ENCODE measurements at regions not wholly inside any gene's neighbourhood (a gene's known extent, or its start where the extent isn't known, plus 50 kb on each side); places are given as distances from the start of the nearest gene placed in this dataset.
"Not testable (repeated sequence)": the region's sequence is repeated elsewhere in the genome, so short reads cannot be mapped to it uniquely, and the experiment has no call there.

DNA sequence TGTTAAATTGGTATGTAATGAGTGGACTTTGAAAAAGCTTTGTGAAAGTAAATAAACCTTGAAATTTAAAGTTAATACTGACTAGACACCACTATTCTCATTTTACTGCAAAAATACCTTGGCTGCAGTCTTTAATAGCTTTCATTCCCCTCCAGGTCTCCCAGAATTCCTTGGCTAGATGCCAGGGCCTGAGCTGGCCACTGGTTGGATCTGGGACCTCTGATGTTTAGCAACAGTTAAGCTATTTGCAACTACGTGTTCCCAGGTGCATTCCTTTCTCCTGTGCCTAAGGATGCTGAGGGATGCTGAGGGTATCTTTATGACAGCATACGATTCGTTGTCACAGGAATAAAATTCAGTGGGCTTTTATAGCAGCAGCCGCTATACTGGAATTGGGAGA is 938.7 kb downstream of the TTLL7 start:
- Histone ChIP-seq H3K9me3 (ENCODE audit: control insufficient read depth in 3 of 3, low read length in 3 of 3) (no peaks in the 10 kb centered on the region), H3K27me3 (ENCODE audit: control insufficient read depth in 3 of 3, insufficient read depth in 3 of 3, low read length in 3 of 3) (no peaks in the 10 kb centered on the region), H3K4me3 (ENCODE audit: low read length in 3 of 3) (no peak overlapping the region), H3K27ac (ENCODE audit: low read depth, low read length) (no peak overlapping the region), H3K9ac (ENCODE audit: low read depth in 1 of 3, low read length in 3 of 3) (no peak overlapping the region), H3K36me3 (ENCODE audit: control insufficient read depth in 3 of 3, insufficient read depth in 3 of 3, low read length in 3 of 3) (no peaks in the 10 kb centered on the region), H3K4me1 (ENCODE audit: control insufficient read depth in 3 of 3, insufficient read depth in 3 of 3, low read length in 3 of 3) (peaks cover 8 to 14% (median 8%) of the 10 kb centered on the region in 3 donors)

DNA sequence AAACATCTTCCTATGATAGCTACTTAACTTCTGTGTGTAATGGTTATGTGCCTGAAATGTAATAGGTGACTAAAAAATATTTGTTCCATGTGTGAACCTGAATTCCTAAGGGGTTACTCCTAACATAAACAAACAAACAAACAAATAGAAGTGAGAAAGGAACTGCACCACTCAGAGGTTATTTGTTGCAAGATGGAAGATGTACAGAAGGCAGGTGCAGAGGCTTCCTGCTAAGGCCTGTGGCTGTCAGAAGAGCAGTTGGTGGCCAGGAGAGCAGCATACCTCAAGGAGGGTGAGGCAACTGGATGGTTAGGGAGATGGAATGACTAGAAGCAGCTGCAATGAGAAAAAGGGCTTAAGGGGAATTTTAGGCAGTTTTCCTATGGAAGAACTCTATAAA is 940.6 kb downstream of the TTLL7 start:
- Histone ChIP-seq H3K9me3 (ENCODE audit: control insufficient read depth in 3 of 3, low read length in 3 of 3) (no peaks in the 10 kb centered on the region), H3K4me1 (ENCODE audit: control insufficient read depth in 3 of 3, insufficient read depth in 3 of 3, low read length in 3 of 3) (peaks cover 8 to 14% (median 8%) of the 10 kb centered on the region in 3 donors), H3K27me3 (ENCODE audit: control insufficient read depth in 3 of 3, insufficient read depth in 3 of 3, low read length in 3 of 3) (no peaks in the 10 kb centered on the region), H3K4me3 (ENCODE audit: low read length in 3 of 3) (peak overlapping the region in 1 of 3 donors; percentile 25), H3K9ac (ENCODE audit: low read depth in 1 of 3, low read length in 3 of 3) (no peak overlapping the region), H3K36me3 (ENCODE audit: control insufficient read depth in 3 of 3, insufficient read depth in 3 of 3, low read length in 3 of 3) (no peaks in the 10 kb centered on the region), H3K27ac (ENCODE audit: low read depth, low read length) (no peak overlapping the region)

DNA sequence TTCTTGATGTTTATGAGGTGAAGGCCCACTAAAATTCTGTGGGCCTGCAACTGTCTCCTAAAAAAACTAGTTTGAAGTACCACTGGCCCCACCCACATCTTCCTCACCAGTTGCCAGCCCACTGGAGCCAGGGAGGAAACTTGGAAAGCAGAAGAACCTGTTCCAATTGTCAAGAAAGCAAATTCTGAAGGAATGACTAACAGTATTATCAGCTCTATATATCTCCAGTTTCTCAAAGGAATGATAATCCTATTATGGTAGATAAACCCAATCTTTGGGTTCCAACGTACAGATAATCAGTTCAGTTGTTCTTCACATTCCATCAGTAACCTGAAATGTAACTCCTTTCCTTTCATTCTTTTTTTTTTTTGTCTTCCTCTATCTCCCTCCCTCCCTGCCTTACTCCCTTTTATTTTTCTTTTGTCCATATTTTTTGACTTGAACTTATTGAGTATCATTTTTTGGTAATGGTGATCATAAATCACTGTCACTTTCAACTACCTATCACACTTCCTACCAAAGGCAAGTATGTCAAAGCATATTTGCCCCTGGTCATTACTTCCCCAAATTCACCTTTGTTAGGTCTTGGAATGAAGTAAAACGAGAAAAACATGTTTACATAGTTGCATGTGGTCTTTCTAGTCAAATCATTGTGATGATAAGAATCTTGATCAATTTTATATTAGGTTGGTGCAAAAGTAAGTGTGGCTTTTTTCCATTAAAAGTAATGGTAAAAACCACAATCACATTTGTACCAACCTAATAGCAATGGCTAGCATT is 943.4 kb downstream of the TTLL7 start:
- no peaks in the 10 kb centered on the region for H3K36me3 ChIP-seq (ENCODE audit: control insufficient read depth in 3 of 3, insufficient read depth in 3 of 3, low read length in 3 of 3)
- H3K4me1 ChIP-seq (ENCODE audit: control insufficient read depth in 3 of 3, insufficient read depth in 3 of 3, low read length in 3 of 3) = peaks cover 8 to 14% (median 8%) of the 10 kb centered on the region in 3 donors
- H3K27me3 ChIP-seq (ENCODE audit: control insufficient read depth in 3 of 3, insufficient read depth in 3 of 3, low read length in 3 of 3) = no peaks in the 10 kb centered on the region
- H3K4me3 ChIP-seq (ENCODE audit: low read length in 3 of 3) = no peak overlapping the region
- H3K27ac ChIP-seq (ENCODE audit: low read depth, low read length) = no peak overlapping the region
- no peaks in the 10 kb centered on the region for H3K9me3 ChIP-seq (ENCODE audit: control insufficient read depth in 3 of 3, low read length in 3 of 3)
- H3K9ac ChIP-seq (ENCODE audit: low read depth in 1 of 3, low read length in 3 of 3) = no peak overlapping the region

DNA sequence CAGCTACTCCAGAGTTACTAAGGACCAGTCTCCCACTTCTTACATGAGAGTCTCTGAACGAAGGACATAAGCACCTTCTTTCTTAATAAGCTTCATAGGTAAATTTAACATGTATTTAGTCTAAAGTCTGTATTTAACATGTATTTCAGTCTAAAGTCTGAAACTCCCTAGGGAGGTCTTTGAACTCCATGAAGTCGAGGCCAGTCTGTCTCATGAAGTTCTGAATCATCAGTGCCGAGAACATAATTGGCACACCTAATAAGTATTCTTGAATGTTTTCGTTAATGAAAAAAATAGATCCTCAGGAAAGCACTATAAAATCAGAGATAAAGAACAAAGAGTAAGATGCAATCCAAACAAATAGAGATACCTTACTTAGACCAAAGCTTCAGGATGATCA is 945.5 kb downstream of the TTLL7 start:
- H3K4me1 ChIP-seq (ENCODE audit: control insufficient read depth in 3 of 3, insufficient read depth in 3 of 3, low read length in 3 of 3) = peaks cover 0 to 6% (median 2%) of the 10 kb centered on the region in 3 donors
- H3K4me3 ChIP-seq (ENCODE audit: low read length in 3 of 3) = no peak overlapping the region
- no peak overlapping the region for H3K27ac ChIP-seq (ENCODE audit: low read depth, low read length)
- H3K36me3 ChIP-seq (ENCODE audit: control insufficient read depth in 3 of 3, insufficient read depth in 3 of 3, low read length in 3 of 3) = no peaks in the 10 kb centered on the region
- H3K27me3 ChIP-seq (ENCODE audit: control insufficient read depth in 3 of 3, insufficient read depth in 3 of 3, low read length in 3 of 3) = no peaks in the 10 kb centered on the region
- H3K9me3 ChIP-seq (ENCODE audit: control insufficient read depth in 3 of 3, low read length in 3 of 3) = no peaks in the 10 kb centered on the region
- H3K9ac ChIP-seq (ENCODE audit: low read depth in 1 of 3, low read length in 3 of 3) = no peak overlapping the region

DNA sequence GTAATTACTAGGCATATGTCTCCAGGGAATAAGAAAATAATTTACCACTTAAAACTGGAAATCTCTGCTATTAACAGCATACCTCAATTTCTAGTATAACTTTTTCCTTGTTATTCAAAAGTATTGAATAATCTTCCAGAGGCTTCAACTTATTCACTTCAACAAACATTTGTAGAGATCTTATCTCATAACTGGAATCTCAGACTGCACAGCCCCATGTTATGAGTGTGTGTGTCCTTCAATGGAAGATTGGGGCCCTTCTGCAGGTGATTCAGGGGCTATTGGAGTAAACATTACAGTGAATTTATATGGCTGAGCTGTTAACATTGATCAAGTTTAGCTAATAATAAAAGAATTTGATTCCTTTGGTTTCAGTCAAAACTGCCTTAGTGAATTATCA is 946.1 kb downstream of the TTLL7 start:
- no peaks in the 10 kb centered on the region for H3K36me3 ChIP-seq (ENCODE audit: control insufficient read depth in 3 of 3, insufficient read depth in 3 of 3, low read length in 3 of 3)
- peaks cover 0 to 3% (median 0%) of the 10 kb centered on the region in 3 donors for H3K4me1 ChIP-seq (ENCODE audit: control insufficient read depth in 3 of 3, insufficient read depth in 3 of 3, low read length in 3 of 3)
- no peaks in the 10 kb centered on the region for H3K27me3 ChIP-seq (ENCODE audit: control insufficient read depth in 3 of 3, insufficient read depth in 3 of 3, low read length in 3 of 3)
- H3K9ac ChIP-seq (ENCODE audit: low read depth in 1 of 3, low read length in 3 of 3) = no peak overlapping the region
- H3K9me3 ChIP-seq (ENCODE audit: control insufficient read depth in 3 of 3, low read length in 3 of 3) = no peaks in the 10 kb centered on the region
- H3K27ac ChIP-seq (ENCODE audit: low read depth, low read length) = no peak overlapping the region
- H3K4me3 ChIP-seq (ENCODE audit: low read length in 3 of 3) = no peak overlapping the region

DNA sequence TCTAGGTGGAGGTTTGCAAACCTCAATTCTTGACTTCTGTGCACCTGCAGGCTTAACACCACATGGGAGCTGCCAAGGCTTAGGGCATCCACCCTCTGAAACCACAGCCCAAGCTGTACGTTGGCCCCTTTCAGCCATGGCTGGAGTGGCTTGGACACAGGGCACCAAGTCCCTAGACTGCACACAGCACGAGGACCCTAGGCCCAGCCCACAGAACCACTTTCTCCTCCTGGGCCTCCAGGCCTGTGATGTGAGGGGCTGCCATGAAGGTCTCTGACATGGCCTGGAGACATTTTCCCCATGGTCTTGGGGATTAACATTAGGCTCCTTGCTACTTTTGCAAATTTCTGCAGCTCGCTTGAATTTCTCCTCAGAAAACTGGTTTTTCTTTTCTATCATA is 947.9 kb downstream of the TTLL7 start:
- not testable (repeated sequence) for H3K9ac ChIP-seq (ENCODE audit: low read depth in 1 of 3, low read length in 3 of 3); H3K27me3 ChIP-seq (ENCODE audit: control insufficient read depth in 3 of 3, insufficient read depth in 3 of 3, low read length in 3 of 3); H3K9me3 ChIP-seq (ENCODE audit: control insufficient read depth in 3 of 3, low read length in 3 of 3); H3K4me1 ChIP-seq (ENCODE audit: control insufficient read depth in 3 of 3, insufficient read depth in 3 of 3, low read length in 3 of 3); H3K4me3 ChIP-seq (ENCODE audit: low read length in 3 of 3); H3K27ac ChIP-seq (ENCODE audit: low read depth, low read length); H3K36me3 ChIP-seq (ENCODE audit: control insufficient read depth in 3 of 3, insufficient read depth in 3 of 3, low read length in 3 of 3)

DNA sequence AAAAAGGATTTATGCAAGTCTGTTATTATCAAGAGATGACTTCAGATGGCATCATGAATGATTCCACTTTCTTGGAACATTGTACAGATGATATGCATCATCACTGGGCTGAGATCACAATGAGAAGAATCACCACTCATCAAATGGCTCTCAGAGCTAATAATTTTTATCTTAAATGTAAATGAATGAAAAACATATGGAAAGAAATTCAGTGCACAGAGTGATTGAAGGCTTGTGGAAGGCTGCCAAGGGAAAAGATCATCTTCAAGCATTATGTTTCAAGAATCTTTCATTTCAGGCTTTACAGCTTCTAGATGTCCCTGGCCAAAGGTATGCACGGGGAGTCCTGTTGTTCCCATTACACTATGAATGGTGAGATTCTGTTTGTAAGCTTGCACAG is 955.7 kb downstream of the TTLL7 start:
- no peaks in the 10 kb centered on the region for H3K9me3 ChIP-seq (ENCODE audit: control insufficient read depth in 3 of 3, low read length in 3 of 3)
- no peaks in the 10 kb centered on the region for H3K36me3 ChIP-seq (ENCODE audit: control insufficient read depth in 3 of 3, insufficient read depth in 3 of 3, low read length in 3 of 3)
- no peaks in the 10 kb centered on the region for H3K4me1 ChIP-seq (ENCODE audit: control insufficient read depth in 3 of 3, insufficient read depth in 3 of 3, low read length in 3 of 3)
- H3K27ac ChIP-seq (ENCODE audit: low read depth, low read length) = no peak overlapping the region
- H3K4me3 ChIP-seq (ENCODE audit: low read length in 3 of 3) = no peak overlapping the region
- H3K9ac ChIP-seq (ENCODE audit: low read depth in 1 of 3, low read length in 3 of 3) = no peak overlapping the region
- H3K27me3 ChIP-seq (ENCODE audit: control insufficient read depth in 3 of 3, insufficient read depth in 3 of 3, low read length in 3 of 3) = no peaks in the 10 kb centered on the region

DNA sequence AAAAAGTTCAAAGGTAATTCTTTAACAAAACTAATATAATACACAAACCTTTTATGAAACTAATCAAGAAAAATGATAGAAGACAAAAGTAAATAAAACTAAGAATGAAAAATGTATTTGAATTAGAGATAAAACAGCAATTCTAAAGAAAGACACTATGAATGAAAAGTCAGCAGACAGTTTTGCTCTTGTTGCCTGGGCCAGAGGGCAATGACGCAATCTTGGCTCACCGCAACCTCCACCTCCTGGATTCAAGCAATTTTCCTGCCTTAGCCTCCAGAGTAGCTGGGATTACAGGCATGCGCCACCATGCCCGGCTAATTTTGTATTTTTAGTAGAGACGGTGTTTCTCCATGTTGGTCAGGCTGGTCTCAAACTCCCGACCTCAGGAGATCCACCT is 959.8 kb downstream of the TTLL7 start:
- not testable (repeated sequence) for H3K27ac ChIP-seq (ENCODE audit: low read depth, low read length); H3K27me3 ChIP-seq (ENCODE audit: control insufficient read depth in 3 of 3, insufficient read depth in 3 of 3, low read length in 3 of 3); H3K4me3 ChIP-seq (ENCODE audit: low read length in 3 of 3); H3K36me3 ChIP-seq (ENCODE audit: control insufficient read depth in 3 of 3, insufficient read depth in 3 of 3, low read length in 3 of 3); H3K9ac ChIP-seq (ENCODE audit: low read depth in 1 of 3, low read length in 3 of 3); H3K4me1 ChIP-seq (ENCODE audit: control insufficient read depth in 3 of 3, insufficient read depth in 3 of 3, low read length in 3 of 3); H3K9me3 ChIP-seq (ENCODE audit: control insufficient read depth in 3 of 3, low read length in 3 of 3)

DNA sequence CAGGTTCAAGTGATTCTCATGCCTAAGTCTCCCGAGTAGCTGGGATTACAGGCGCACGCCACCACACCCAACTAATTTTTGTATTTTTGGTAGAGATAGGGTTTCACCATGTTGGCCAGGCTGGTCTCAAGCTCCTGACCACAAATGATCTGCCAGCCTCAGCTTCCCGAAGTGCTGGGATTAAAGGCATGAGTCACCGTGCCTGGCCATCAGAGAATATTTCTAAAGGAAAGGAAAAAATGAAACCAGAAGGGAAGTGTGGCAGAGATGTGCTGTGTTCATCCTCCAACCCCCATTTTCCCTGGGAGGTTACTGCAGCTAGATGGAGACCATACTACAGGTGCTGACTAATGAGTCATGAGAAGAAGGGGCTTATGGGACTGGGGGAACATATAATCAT is 964.1 kb downstream of the TTLL7 start:
- Histone ChIP-seq H3K4me1 (ENCODE audit: control insufficient read depth in 3 of 3, insufficient read depth in 3 of 3, low read length in 3 of 3) (no peaks in the 10 kb centered on the region), H3K27me3 (ENCODE audit: control insufficient read depth in 3 of 3, insufficient read depth in 3 of 3, low read length in 3 of 3) (no peaks in the 10 kb centered on the region), H3K36me3 (ENCODE audit: control insufficient read depth in 3 of 3, insufficient read depth in 3 of 3, low read length in 3 of 3) (no peaks in the 10 kb centered on the region), H3K4me3 (ENCODE audit: low read length in 3 of 3) (no peak overlapping the region), H3K9me3 (ENCODE audit: control insufficient read depth in 3 of 3, low read length in 3 of 3) (no peaks in the 10 kb centered on the region), H3K9ac (ENCODE audit: low read depth in 1 of 3, low read length in 3 of 3) (no peak overlapping the region), H3K27ac (ENCODE audit: low read depth, low read length) (no peak overlapping the region)

DNA sequence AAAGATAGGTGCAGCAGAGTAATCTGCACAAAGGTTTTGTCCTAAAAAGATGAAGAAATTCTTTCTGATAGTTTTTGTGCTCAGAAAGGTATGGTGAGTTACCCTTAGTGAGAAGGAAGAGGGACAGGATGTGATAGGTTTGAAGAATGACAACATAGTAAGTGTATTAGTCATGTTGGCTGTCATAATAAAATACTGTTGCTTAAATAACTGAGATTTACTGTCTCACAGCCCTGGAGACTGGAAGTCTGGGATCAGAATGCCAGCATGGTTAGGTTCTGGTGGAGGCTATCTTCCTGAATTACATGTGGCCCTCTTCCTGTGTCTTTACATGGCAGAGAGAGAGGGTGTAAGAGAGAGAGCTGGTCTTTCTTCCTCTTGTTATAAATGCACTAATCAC is 965.2 kb downstream of the TTLL7 start:
- H3K9me3 ChIP-seq (ENCODE audit: control insufficient read depth in 3 of 3, low read length in 3 of 3) = no peaks in the 10 kb centered on the region
- no peaks in the 10 kb centered on the region for H3K4me1 ChIP-seq (ENCODE audit: control insufficient read depth in 3 of 3, insufficient read depth in 3 of 3, low read length in 3 of 3)
- H3K36me3 ChIP-seq (ENCODE audit: control insufficient read depth in 3 of 3, insufficient read depth in 3 of 3, low read length in 3 of 3) = no peaks in the 10 kb centered on the region
- no peaks in the 10 kb centered on the region for H3K27me3 ChIP-seq (ENCODE audit: control insufficient read depth in 3 of 3, insufficient read depth in 3 of 3, low read length in 3 of 3)
- no peak overlapping the region for H3K27ac ChIP-seq (ENCODE audit: low read depth, low read length)
- H3K4me3 ChIP-seq (ENCODE audit: low read length in 3 of 3) = no peak overlapping the region
- no peak overlapping the region for H3K9ac ChIP-seq (ENCODE audit: low read depth in 1 of 3, low read length in 3 of 3)

Data from skeletal muscle tissue (tissue), 3 donors.